22Rv1 (cell line): ENCODE measurements at regions not wholly inside any gene's neighbourhood (a gene's known extent, or its start where the extent isn't known, plus 50 kb on each side); places are given as distances from the start of the nearest gene placed in this dataset.

Experiments
- H3K27ac ChIP-seq: fragments of 450-650 bp; 2 replicates; pipeline ENCODE4 v1.5.1; 2017
- ZFX ChIP-seq: fragments of 450-650 bp; IDR thresholded peaks from 2 replicates; pipeline ENCODE4 v1.6.1; 2017; ENCODE audit warnings: antibody characterized with exemption, borderline replicate concordance
- TF ChIP-seq, protein P1 (sequence below): fragments of 450-650 bp; IDR thresholded peaks from 2 replicates; pipeline ENCODE4 v1.5.1; 2017; ENCODE audit warnings: mild to moderate bottlenecking

DNA sequence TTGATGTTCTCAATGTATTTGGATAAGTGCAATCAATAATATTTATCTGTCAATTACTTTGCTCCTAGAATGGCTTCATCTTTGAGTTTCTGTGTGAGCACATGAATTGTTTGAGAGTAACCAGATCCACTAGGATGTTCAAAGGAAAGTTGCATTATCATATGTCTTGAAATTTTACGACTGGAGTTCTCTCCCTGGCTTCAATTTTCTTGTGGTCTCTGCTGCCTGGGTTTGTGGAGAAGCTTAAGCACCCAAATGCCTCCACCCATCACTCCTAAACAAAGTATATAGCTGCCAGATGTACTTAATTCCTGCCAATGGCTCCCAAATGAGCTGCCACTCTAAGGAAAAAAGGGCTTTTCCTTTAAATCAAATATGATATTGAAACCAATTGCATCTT is 1149.4 kb upstream of the ZEB2 start:
- TF ChIP-seq, protein P1, sequence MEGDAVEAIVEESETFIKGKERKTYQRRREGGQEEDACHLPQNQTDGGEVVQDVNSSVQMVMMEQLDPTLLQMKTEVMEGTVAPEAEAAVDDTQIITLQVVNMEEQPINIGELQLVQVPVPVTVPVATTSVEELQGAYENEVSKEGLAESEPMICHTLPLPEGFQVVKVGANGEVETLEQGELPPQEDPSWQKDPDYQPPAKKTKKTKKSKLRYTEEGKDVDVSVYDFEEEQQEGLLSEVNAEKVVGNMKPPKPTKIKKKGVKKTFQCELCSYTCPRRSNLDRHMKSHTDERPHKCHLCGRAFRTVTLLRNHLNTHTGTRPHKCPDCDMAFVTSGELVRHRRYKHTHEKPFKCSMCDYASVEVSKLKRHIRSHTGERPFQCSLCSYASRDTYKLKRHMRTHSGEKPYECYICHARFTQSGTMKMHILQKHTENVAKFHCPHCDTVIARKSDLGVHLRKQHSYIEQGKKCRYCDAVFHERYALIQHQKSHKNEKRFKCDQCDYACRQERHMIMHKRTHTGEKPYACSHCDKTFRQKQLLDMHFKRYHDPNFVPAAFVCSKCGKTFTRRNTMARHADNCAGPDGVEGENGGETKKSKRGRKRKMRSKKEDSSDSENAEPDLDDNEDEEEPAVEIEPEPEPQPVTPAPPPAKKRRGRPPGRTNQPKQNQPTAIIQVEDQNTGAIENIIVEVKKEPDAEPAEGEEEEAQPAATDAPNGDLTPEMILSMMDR, result no peak
- no peak for TF ChIP-seq ZFX
- H3K27ac ChIP-seq, result no peak overlapping the region

DNA sequence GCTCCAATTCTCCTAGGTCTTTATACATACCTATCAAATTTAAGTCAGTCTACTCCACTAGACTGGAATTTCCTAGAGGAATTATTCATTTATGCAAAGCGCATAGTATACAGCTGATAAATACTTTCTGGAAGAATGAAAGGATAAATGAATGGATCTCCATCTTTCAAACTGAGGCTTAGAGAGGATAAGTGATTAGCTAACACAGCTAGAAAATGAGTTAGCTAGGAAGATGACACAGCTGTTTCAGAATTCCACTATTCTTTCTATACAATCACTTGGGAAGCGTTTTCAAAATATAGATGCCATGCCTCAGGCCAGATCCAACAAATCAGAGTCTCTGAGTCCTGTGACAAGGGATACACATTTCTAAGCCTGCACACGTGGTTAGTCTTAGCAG is 1146.6 kb upstream of the ZEB2 start:
- TF ChIP-seq, protein P1, result no peak
- no peak for TF ChIP-seq ZFX
- no peak overlapping the region for H3K27ac ChIP-seq

DNA sequence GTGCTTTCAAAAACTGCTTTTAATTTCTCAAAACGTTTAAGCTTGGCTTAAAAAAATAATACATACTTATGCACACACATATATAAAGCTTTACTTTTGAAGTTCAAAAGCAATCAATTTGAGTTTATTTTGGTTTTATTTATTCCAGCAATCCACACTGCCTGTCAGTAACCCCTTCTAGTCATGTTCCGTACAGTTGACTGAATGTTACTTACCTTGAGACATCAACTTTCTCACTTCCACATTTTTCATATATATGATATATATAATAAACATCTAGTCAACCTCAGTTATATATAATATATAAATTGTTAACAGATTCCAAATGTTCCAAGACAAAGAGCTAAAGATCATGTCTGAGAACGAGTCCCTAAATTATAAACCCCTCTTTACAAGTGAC is 1137.3 kb upstream of the ZEB2 start:
- TF ChIP-seq ZFX, result no peak
- no peak overlapping the region for H3K27ac ChIP-seq

DNA sequence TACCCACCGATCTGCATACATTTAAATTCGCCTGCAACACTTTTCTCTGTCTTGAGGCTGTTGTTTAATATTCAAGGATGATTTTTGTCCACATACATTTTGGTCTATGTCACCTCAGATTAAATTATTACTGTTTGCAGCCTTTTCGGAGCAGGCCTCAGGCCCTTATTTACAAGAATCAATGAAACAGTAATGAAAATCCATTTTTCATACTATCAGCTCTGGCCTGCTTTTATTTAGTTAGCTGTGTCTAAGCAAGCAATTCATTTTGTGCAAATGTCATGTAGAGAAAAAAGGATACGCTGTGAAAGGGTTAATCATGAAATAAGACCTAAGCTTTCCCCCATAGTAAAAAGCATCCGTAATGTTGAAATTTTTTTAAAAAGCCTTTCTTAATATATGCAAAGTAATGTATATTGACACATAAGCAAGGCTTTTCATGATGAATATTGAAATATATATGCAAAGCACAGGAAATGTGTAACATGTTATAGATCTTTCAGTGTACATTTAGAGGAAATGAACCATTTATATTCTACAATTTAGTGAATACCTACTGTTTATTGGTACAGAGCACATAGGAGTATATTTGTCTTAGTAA is 1135.3 kb upstream of the ZEB2 start:
- H3K27ac ChIP-seq, result no peak overlapping the region
- no peak for TF ChIP-seq ZFX
- TF ChIP-seq, protein P1, result no peak

DNA sequence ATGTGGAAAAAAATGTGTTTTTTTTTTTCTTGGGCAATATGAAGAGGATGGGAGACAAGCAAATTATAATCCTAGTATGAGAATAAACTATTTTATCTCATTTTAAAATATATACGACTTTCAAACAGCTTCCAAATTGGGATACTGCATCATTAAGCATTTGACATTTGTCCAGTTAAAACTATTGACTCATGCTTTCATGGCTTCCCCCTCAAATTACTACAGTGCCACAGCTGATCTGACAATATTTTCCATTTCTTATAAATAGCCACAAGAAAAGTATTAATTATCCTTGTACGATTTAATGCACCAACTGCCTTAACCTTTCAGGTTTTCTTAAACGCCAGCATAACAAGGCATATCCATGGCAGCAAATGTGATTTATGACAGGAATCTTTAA is 1134.8 kb upstream of the ZEB2 start:
- no peak overlapping the region for H3K27ac ChIP-seq
- TF ChIP-seq, protein P1, result no peak
- TF ChIP-seq ZFX, result no peak

DNA sequence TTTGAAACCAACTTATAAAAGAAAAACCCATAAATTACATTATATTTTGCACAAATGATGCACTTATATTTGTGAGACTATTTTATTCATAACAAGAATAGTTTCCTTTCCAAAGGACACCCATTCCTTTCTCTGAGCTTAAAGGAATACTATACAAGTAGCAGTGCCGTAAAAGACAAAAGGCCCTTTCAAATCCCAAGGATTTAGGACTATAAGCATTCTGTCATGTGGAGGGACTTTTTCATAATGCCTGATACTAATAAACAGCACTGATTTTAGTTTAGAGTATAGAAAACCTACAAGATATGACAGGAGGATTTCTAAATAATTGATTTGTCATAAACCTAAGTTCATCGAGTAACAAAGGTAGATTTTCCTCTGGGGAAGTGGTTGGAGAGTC is 1134.2 kb upstream of the ZEB2 start:
- no peak overlapping the region for H3K27ac ChIP-seq

DNA sequence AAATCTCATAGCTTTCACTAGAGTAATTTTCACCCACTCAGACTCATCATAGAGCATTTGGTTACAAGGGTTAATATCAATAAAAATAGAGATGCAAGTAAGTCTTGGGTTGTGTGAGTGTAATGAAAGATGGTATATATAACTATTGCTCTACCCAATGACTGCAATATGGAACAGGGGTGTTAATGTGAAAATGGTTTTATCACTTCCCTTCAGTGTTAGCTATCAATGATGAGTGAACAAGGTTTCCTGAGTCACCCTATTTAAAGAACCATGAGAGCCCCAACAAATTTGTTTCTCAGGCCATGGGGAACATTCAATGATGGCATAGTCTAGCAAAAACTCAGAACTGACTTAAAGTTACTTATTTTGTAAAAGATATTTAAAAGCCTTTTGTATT is 1133.6 kb upstream of the ZEB2 start:
- TF ChIP-seq, protein P1, result no peak
- TF ChIP-seq ZFX, result no peak
- H3K27ac ChIP-seq, result no peak overlapping the region

More for the DNA sequence above, 1134.2 kb upstream of the ZEB2 start:
- TF ChIP-seq ZFX, result no peak
- TF ChIP-seq, protein P1, result no peak
